BLaER1 (cell line): ENCODE measurements at regions not wholly inside any gene's neighbourhood (a gene's known extent, or its start where the extent isn't known, plus 50 kb on each side); places are given as distances from the start of the nearest gene placed in this dataset.

Experiments used
- H3K27ac ChIP-seq: shearing (Covaris generic); formaldehyde crosslinking; 2 replicates; pipeline ENCODE4 v1.8.1; 2022
- H3K27me3 ChIP-seq: shearing (Covaris generic); formaldehyde crosslinking; 2 replicates; pipeline ENCODE4 v1.8.1; 2022
- H3K36me3 ChIP-seq: shearing (Covaris generic); formaldehyde crosslinking; 2 replicates; pipeline ENCODE4 v1.8.1; 2022
- H3K4me1 ChIP-seq: shearing (Covaris generic); formaldehyde crosslinking; 2 replicates; pipeline ENCODE4 v1.8.1; 2022
- H3K4me2 ChIP-seq: shearing (Covaris generic); formaldehyde crosslinking; 2 replicates; pipeline ENCODE4 v1.8.1; 2022
- H3K4me3 ChIP-seq: shearing (Covaris generic); formaldehyde crosslinking; 2 replicates; pipeline ENCODE4 v1.8.1; 2022
- H3K9ac ChIP-seq: shearing (Covaris generic); formaldehyde crosslinking; 2 replicates; pipeline ENCODE4 v1.8.1; 2022
- H3K9me3 ChIP-seq: shearing (Covaris generic); formaldehyde crosslinking; 2 replicates; pipeline ENCODE4 v1.8.1; 2022
- H4K20me1 ChIP-seq: shearing (Covaris generic); formaldehyde crosslinking; 2 replicates; pipeline ENCODE4 v1.8.1; 2022
- Cebpa-rat ChIP-seq: shearing (Covaris generic); IDR thresholded peaks from 2 replicates; pipeline ENCODE4 v1.8.1; 2022

DNA sequence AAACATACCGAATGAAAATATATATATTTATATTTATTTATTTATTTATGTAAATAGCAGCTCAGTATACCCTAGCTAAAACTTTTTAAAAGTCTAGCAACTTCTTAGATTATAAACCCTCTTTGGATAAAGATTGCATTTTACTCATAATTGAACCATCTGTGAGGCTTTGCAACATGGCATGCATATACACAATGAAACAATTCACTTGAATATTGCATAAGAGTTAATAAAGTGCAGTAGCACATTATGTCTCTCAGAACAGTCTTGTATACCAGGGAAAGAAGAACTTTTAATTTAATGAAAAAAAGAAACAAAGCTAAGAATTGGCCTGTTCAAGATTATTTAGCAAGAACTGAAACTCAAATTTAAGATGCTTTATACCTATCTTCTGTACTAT is 1363.9 kb upstream of the ADGRL2 start:
- Histone ChIP-seq H4K20me1 (no peaks in the 10 kb centered on the region), H3K9me3 (no peaks in the 10 kb centered on the region), H3K27me3 (no peaks in the 10 kb centered on the region), H3K4me2 (no peak overlapping the region), H3K9ac (no peak overlapping the region), H3K4me1 (no peaks in the 10 kb centered on the region), H3K36me3 (no peaks in the 10 kb centered on the region), H3K4me3 (no peak overlapping the region), H3K27ac (no peak overlapping the region)
- TF ChIP-seq Cebpa-rat, result no peak

- Histone ChIP-seq H3K4me1 (no peaks in the 10 kb centered on the region), H3K27me3 (no peaks in the 10 kb centered on the region), H3K4me2 (no peak overlapping the region), H4K20me1 (no peaks in the 10 kb centered on the region), H3K27ac (no peak overlapping the region), H3K9me3 (no peaks in the 10 kb centered on the region), H3K9ac (no peak overlapping the region), H3K4me3 (no peak overlapping the region), H3K36me3 (no peaks in the 10 kb centered on the region)
- TF ChIP-seq Cebpa-rat, result no peak
Measured at GRCh38 chr1:80427881-80428280, 1372.9 kb upstream of the ADGRL2 start.

- TF ChIP-seq Cebpa-rat, result no peak
- H4K20me1 ChIP-seq, result no peaks in the 10 kb centered on the region
- no peaks in the 10 kb centered on the region for H3K36me3 ChIP-seq
- no peak overlapping the region for H3K4me3 ChIP-seq
- H3K4me2 ChIP-seq, result no peak overlapping the region
- no peak overlapping the region for H3K27ac ChIP-seq
- H3K9me3 ChIP-seq, result no peaks in the 10 kb centered on the region
- H3K9ac ChIP-seq, result no peak overlapping the region
- H3K27me3 ChIP-seq, result no peaks in the 10 kb centered on the region
- H3K4me1 ChIP-seq, result no peaks in the 10 kb centered on the region
Measured at GRCh38 chr1:80424249-80424648, 1376.5 kb upstream of the ADGRL2 start.

DNA sequence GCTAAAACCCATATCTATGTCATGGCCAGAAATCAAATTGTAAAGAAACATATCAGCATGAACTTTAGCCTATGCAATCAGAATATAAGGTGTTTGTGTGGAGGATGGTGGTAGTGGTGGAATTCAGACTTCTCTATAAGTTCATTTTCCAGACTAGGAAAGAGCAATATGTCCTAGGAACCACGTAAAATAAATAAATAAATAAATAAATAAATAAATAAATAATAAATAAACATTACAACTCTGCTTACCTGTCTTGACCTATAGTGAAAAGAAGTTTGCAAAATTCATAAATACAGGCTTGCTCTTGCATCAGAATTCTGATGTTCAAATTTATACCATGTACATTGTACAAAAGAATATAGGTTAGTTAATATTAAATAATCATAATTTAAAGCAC is 1382.6 kb upstream of the ADGRL2 start:
- H3K4me3 ChIP-seq, result no peak overlapping the region
- H3K4me2 ChIP-seq, result no peak overlapping the region
- no peaks in the 10 kb centered on the region for H3K9me3 ChIP-seq
- H3K27ac ChIP-seq, result no peak overlapping the region
- H3K9ac ChIP-seq, result no peak overlapping the region
- H3K36me3 ChIP-seq, result no peaks in the 10 kb centered on the region
- no peaks in the 10 kb centered on the region for H4K20me1 ChIP-seq
- no peak for TF ChIP-seq Cebpa-rat
- no peaks in the 10 kb centered on the region for H3K27me3 ChIP-seq
- no peaks in the 10 kb centered on the region for H3K4me1 ChIP-seq

DNA sequence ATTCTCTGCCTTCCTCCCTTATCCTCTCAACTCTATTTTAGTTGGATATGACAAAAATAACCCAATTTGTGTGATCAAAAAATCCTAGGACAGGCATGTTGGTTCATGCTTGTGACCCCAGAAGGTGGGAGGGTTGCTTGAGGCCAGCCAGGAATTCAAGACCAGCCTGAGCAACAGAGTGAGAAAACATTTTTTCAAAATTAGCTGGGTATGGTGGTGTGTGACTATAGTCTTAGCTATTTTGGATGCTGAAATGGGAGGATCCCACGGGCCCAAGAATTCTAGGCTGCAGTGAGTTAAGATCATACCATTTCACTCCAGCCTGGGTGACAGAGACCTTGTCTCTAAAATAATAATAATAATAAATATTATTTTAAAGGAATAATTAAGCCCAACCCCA is 1383.1 kb upstream of the ADGRL2 start:
- no peaks in the 10 kb centered on the region for H3K36me3 ChIP-seq
- no peaks in the 10 kb centered on the region for H3K4me1 ChIP-seq
- no peak overlapping the region for H3K4me3 ChIP-seq
- H3K9ac ChIP-seq, result no peak overlapping the region
- TF ChIP-seq Cebpa-rat, result no peak
- H3K27me3 ChIP-seq, result no peaks in the 10 kb centered on the region
- H4K20me1 ChIP-seq, result no peaks in the 10 kb centered on the region
- no peak overlapping the region for H3K4me2 ChIP-seq
- no peak overlapping the region for H3K27ac ChIP-seq
- H3K9me3 ChIP-seq, result no peaks in the 10 kb centered on the region

GRCh38 chr1:80413969-80414368 is 1386.8 kb upstream of the ADGRL2 start:
- TF ChIP-seq Cebpa-rat, result no peak
- Histone ChIP-seq H3K27me3 (no peaks in the 10 kb centered on the region), H3K36me3 (no peaks in the 10 kb centered on the region), H3K4me1 (no peaks in the 10 kb centered on the region), H4K20me1 (no peaks in the 10 kb centered on the region), H3K9me3 (no peaks in the 10 kb centered on the region), H3K27ac (no peak overlapping the region), H3K4me3 (no peak overlapping the region), H3K9ac (no peak overlapping the region), H3K4me2 (no peak overlapping the region)

GRCh38 chr1:80410233-80410632 is 1390.5 kb upstream of the ADGRL2 start:
- H3K4me2 ChIP-seq, result no peak overlapping the region
- H3K4me1 ChIP-seq, result no peaks in the 10 kb centered on the region
- H3K27ac ChIP-seq, result no peak overlapping the region
- no peak for TF ChIP-seq Cebpa-rat
- no peaks in the 10 kb centered on the region for H3K36me3 ChIP-seq
- H4K20me1 ChIP-seq, result no peaks in the 10 kb centered on the region
- no peaks in the 10 kb centered on the region for H3K9me3 ChIP-seq
- no peaks in the 10 kb centered on the region for H3K27me3 ChIP-seq
- H3K4me3 ChIP-seq, result no peak overlapping the region
- H3K9ac ChIP-seq, result no peak overlapping the region

- Histone ChIP-seq H3K9ac (no peak overlapping the region), H3K9me3 (no peaks in the 10 kb centered on the region), H3K27ac (no peak overlapping the region), H3K4me3 (no peak overlapping the region), H3K4me1 (peaks cover 21% of the 10 kb centered on the region), H3K4me2 (no peak overlapping the region; the same call in 1 of the 2 replicates), H4K20me1 (no peaks in the 10 kb centered on the region), H3K36me3 (no peaks in the 10 kb centered on the region), H3K27me3 (no peaks in the 10 kb centered on the region)
- no peak for TF ChIP-seq Cebpa-rat
Measured at GRCh38 chr1:80403471-80403893, 1397.0 kb upstream of the ADGRL4 start.

GRCh38 chr1:80402625-80403024 is 1396.1 kb upstream of the ADGRL4 start:
- no peak overlapping the region for H3K9ac ChIP-seq
- H3K4me2 ChIP-seq, result peak overlapping the region; percentile 62
- TF ChIP-seq Cebpa-rat, result no peak
- H3K9me3 ChIP-seq, result no peaks in the 10 kb centered on the region
- H3K27ac ChIP-seq, result 0 out of 2 replicates have a peak overlapping the region, but pooled peaks have one; percentile 44
- H4K20me1 ChIP-seq, result no peaks in the 10 kb centered on the region
- peaks cover 21% of the 10 kb centered on the region for H3K4me1 ChIP-seq
- no peaks in the 10 kb centered on the region for H3K36me3 ChIP-seq
- H3K27me3 ChIP-seq, result no peaks in the 10 kb centered on the region
- H3K4me3 ChIP-seq, result no peak overlapping the region

DNA sequence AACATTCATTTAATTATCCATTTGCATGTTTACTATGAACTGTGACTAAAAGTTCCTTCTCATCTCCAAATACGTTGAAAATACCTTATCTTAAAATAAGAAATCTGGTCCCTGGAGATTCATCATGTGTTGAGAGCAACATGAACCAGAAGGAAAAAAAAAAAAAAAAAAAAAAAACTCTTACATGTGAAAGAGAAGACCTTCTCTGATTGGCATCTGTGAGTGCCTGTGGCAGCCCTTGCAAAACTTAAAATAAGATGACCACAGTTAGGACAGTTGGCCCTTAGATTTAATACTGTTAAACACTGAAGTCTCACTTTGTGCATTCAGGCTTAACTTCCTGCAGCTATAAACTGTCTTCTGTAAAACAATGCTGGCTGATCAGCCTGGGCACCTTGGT is 1395.2 kb upstream of the ADGRL4 start:
- TF ChIP-seq Cebpa-rat, result no peak
- H3K9me3 ChIP-seq, result no peaks in the 10 kb centered on the region

GRCh38 chr1:80392529-80392928 is 1386.0 kb upstream of the ADGRL4 start:
- Histone ChIP-seq H4K20me1 (no peaks in the 10 kb centered on the region), H3K9ac (no peak overlapping the region), H3K4me2 (no peak overlapping the region), H3K36me3 (no peaks in the 10 kb centered on the region), H3K4me1 (no peaks in the 10 kb centered on the region), H3K4me3 (no peak overlapping the region), H3K27ac (no peak overlapping the region), H3K27me3 (no peaks in the 10 kb centered on the region), H3K9me3 (0 out of 2 replicates have a peak, but pooled peaks cover 3% of the 10 kb centered on the region)
- TF ChIP-seq Cebpa-rat, result no peak

More for the DNA sequence above, 1395.2 kb upstream of the ADGRL4 start:
- H3K27ac ChIP-seq, result peak overlapping the region; percentile 44; the same call in 1 of the 2 replicates
- H4K20me1 ChIP-seq, result no peaks in the 10 kb centered on the region
- no peak overlapping the region for H3K9ac ChIP-seq
- H3K4me3 ChIP-seq, result no peak overlapping the region
- H3K36me3 ChIP-seq, result no peaks in the 10 kb centered on the region
- H3K27me3 ChIP-seq, result no peaks in the 10 kb centered on the region
- peaks cover 21% of the 10 kb centered on the region for H3K4me1 ChIP-seq
- H3K4me2 ChIP-seq, result peak overlapping the region; percentile 62
